Cardiac muscle cell (in vitro differentiated cells and primary cell): ENCODE measurements at regions not wholly inside any gene's neighbourhood (a gene's known extent, or its start where the extent isn't known, plus 50 kb on each side); places are given as distances from the start of the nearest gene placed in this dataset.

ENCODE experiments used
- DNase-seq, 2 donors: peaks; one replicate each; pipeline versions ENCODE4 v3.0.0 to v3.0.0-alpha.2; 2010 to 2017; ENCODE audit warnings: low read depth in 1 of 2, low spot score in 1 of 2
- H3K27ac ChIP-seq: fragments of 200-600 bp; sonication (generic); 2 replicates; pipeline ENCODE4 v1.5.1; 2016
- H3K27me3 ChIP-seq: fragments of 200-600 bp; sonication (generic); 2 replicates; pipeline ENCODE4 v1.6.0; 2016; ENCODE audit warnings: control low read depth
- H3K36me3 ChIP-seq: fragments of 200-600 bp; sonication (generic); 2 replicates; pipeline ENCODE4 v1.5.1; 2016; ENCODE audit warnings: control low read depth
- H3K4me1 ChIP-seq: fragments of 200-600 bp; sonication (generic); 2 replicates; pipeline ENCODE4 v1.8.1; 2017; ENCODE audit warnings: low read depth, mild to moderate bottlenecking, mixed run types
- H3K4me3 ChIP-seq: fragments of 200-600 bp; sonication (generic); 2 replicates; pipeline ENCODE4 v1.5.1; 2016; ENCODE audit warnings: mild to moderate bottlenecking
- H3K9me3 ChIP-seq: fragments of 200-600 bp; sonication (generic); 2 replicates; pipeline ENCODE4 v1.5.1; 2017; ENCODE audit warnings: low read depth, mild to moderate bottlenecking, control low read depth
- CTCF ChIP-seq: IDR thresholded peaks from 2 replicates; pipeline ENCODE4 v1.5.1; 2012; ENCODE audit warnings: low read depth, mild to moderate bottlenecking, low read length

DNA sequence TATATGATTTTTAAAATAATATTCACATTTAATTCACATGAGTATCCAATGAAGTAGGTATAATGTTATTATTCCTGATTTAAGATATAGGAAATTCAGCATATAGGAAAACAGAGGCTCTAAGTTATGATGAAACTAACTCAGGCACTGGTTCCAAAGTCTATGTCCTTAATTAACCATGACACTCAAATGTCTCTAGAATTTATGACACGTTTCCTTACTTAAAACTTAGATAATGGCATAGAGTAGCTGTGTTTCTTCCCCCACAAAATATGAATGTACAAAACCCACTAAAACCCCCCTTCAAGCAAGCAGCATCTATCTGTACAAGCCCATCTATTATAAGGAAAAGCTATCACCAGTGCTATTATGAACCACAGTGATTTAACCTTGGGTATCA, 72.9 kb upstream of the CDK1 start:
- H3K36me3 ChIP-seq, result no peaks in the 10 kb centered on the region
- no peak for TF ChIP-seq CTCF
- H3K9me3 ChIP-seq, result no peaks in the 10 kb centered on the region
- no peak overlapping the region for H3K27ac ChIP-seq
- no peak for DNase-seq
- no peaks in the 10 kb centered on the region for H3K27me3 ChIP-seq
- H3K4me3 ChIP-seq, result no peak overlapping the region
- no peaks in the 10 kb centered on the region for H3K4me1 ChIP-seq

DNA sequence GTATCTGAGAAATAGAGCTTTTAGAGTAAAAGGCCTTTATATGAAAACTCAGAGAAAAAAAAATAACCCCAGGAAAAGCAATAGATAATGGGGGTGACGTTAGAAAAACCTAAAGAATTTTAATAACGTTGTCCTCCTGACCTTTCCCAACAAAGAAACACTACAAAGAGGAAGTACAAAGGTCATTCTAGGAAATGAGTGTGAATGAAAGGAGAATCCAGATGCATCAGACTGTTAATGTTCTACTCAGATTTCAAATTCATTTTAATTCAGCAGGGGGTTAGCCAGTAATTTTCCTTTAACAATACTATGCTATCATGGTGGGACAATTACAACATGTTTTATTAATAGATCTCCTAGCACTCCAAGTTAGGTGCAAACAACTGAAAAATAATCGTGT, 73.8 kb upstream of the CDK1 start:
- Histone ChIP-seq H3K4me1 (no peaks in the 10 kb centered on the region), H3K4me3 (no peak overlapping the region), H3K9me3 (no peaks in the 10 kb centered on the region), H3K27me3 (no peaks in the 10 kb centered on the region), H3K27ac (no peak overlapping the region), H3K36me3 (no peaks in the 10 kb centered on the region)
- peak in 1 of 2 donors; percentile 6 for DNase-seq
- no peak for TF ChIP-seq CTCF

DNA sequence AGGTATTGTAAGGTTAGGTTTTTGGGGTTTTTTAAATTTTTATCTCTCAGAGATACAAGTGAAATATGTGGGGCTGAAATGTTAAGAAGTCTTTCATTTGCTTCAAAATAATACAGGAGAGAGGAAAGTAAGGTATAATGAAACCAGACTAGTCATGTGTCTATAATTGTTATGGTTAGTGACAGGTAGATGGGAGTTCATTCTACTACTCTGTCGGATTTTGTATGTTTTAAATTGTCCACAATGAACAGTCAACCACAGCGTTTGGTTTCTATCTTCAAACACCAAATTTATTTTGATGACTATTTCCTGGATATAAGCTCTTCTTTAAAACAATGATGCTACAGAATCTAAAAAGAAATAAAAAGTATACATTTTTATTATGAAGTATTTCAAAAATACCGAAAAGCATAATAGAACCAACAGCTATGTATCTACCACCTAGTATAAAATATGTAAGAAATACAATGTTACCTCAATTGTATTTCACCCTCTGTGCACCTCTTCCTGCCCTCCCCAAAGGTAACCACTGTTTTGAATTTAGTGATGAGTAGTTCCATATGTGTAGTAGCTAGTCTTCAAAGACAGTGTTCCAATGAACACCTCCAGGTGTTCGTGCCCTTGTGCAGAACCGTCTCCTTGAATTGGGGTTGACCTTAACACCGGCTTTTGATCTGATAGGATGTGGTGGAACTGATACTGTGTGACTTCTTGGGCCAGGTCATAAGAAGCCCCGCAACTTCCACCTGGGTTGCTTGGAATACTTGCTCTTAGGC, 74.8 kb upstream of the CDK1 start:
- H3K36me3 ChIP-seq, result no peaks in the 10 kb centered on the region
- no peak for TF ChIP-seq CTCF
- H3K27ac ChIP-seq, result no peak overlapping the region
- H3K27me3 ChIP-seq, result no peaks in the 10 kb centered on the region
- H3K4me1 ChIP-seq, result no peaks in the 10 kb centered on the region
- no peak overlapping the region for H3K4me3 ChIP-seq
- DNase-seq, result no peak
- no peaks in the 10 kb centered on the region for H3K9me3 ChIP-seq

DNA sequence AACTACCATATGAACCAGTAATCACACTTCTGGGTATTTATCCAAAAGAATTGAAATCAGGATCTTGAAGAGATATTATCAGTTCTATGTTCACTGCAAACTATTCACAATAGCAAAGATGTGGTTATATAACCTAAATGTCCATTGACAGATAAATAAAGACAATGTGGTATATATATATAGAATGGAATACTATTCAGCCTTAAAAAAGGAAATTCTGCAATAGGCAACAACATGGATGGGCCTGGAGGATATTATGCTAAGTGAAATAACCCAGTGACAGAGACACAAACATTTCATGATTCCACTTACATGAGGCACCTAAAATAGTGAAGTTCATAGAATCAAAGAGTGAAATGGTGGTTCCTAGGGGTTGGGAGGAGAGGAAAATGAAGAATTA, 90.6 kb upstream of the CDK1 start:
- DNase-seq, result no peak
- no peaks in the 10 kb centered on the region for H3K36me3 ChIP-seq

GRCh38 chr10:60684091-60684490, 94.2 kb upstream of the CDK1 start:
- Histone ChIP-seq H3K27ac (no peak overlapping the region), H3K9me3 (no peaks in the 10 kb centered on the region), H3K4me1 (no peaks in the 10 kb centered on the region), H3K27me3 (no peaks in the 10 kb centered on the region), H3K36me3 (no peaks in the 10 kb centered on the region), H3K4me3 (no peak overlapping the region)
- TF ChIP-seq CTCF, result no peak
- DNase-seq, result no peak

More for the DNA sequence above, 90.6 kb upstream of the CDK1 start:
- H3K4me3 ChIP-seq, result no peak overlapping the region
- H3K4me1 ChIP-seq, result no peaks in the 10 kb centered on the region
- TF ChIP-seq CTCF, result no peak
- H3K27ac ChIP-seq, result no peak overlapping the region
- H3K27me3 ChIP-seq, result no peaks in the 10 kb centered on the region
- H3K9me3 ChIP-seq, result no peaks in the 10 kb centered on the region
